Panc1 (cell line): ENCODE measurements at regions not wholly inside any gene's neighbourhood (a gene's known extent, or its start where the extent isn't known, plus 50 kb on each side); places are given as distances from the start of the nearest gene placed in this dataset.

ENCODE experiments used
- ATAC-seq: fragments of 200-7000 bp; cut with Tn5 transposase; 2 replicates; pipeline ENCODE4 v1.9.1; 2020; ENCODE audit warnings: mild to moderate bottlenecking, moderate library complexity
- BruUV-seq: library from RNA; stranded (reverse); fragments of 400-500 nt; replicated peaks from 2 replicates; lab custom pipeline; 2021; lab: Mats Ljungman, UMichigan
- CTCF ChIA-PET: fragments of 300-600 bp; sonication (Branson Sonifier 250); formaldehyde crosslinking; loops from one replicate; lab custom pipeline; 2022; ENCODE audit warnings: antibody characterized with exemption; lab: Charles Lee
- POLR2A ChIA-PET: fragments of 300-600 bp; sonication (Branson Sonifier 250); formaldehyde crosslinking; loops from one replicate; lab custom pipeline; 2022; ENCODE audit warnings: antibody characterized with exemption; lab: Charles Lee
- DNase-seq: peaks from one replicate; pipeline ENCODE4 v3.0.0-alpha.2; 2010; ENCODE audit warnings: low read depth, low spot score
- H3K27ac ChIP-seq: 2 replicates; pipeline ENCODE4 v1.5.1; 2011; ENCODE audit warnings: mild to moderate bottlenecking, low read length, inconsistent platforms
- H3K27me3 ChIP-seq: fragments of 200-500 bp; sonication (Bioruptor generic); 2 replicates; pipeline ENCODE4 v1.6.0; 2014; ENCODE audit warnings: low read length, inconsistent platforms; ENCODE audit not compliant: control insufficient read depth, insufficient read depth
- H3K36me3 ChIP-seq: fragments of 200-500 bp; sonication (Bioruptor generic); 2 replicates; pipeline ENCODE4 v1.5.1; 2014; ENCODE audit warnings: inconsistent platforms, mild to moderate bottlenecking, low read length, moderate library complexity; ENCODE audit not compliant: control insufficient read depth, insufficient read depth
- H3K4me1 ChIP-seq: 2 replicates; pipeline ENCODE4 v1.5.1; 2011; ENCODE audit warnings: inconsistent platforms, mild to moderate bottlenecking, low read length, moderate library complexity; ENCODE audit not compliant: control insufficient read depth, insufficient read depth
- H3K4me3 ChIP-seq, 2 experiments: 2 replicates each; pipeline ENCODE4 v1.5.1; 2011 to 2012; ENCODE audit warnings: low read depth in 2 of 2, low read length in 2 of 2, mild to moderate bottlenecking in 2 of 2, inconsistent platforms in 1 of 2, moderate library complexity in 1 of 2
- H3K9me3 ChIP-seq: fragments of 200-500 bp; sonication (Bioruptor generic); 2 replicates; pipeline ENCODE4 v1.5.1; 2014; ENCODE audit warnings: low read depth, mild to moderate bottlenecking, inconsistent platforms, low read length, moderate library complexity; ENCODE audit not compliant: control insufficient read depth, insufficient read depth
- POLR2AphosphoS5 ChIP-seq: IDR thresholded peaks from 2 replicates; pipeline ENCODE4 v1.6.1; 2012; ENCODE audit warnings: mild to moderate bottlenecking, low read depth, low read length, moderate library complexity
- SIN3A ChIP-seq: IDR thresholded peaks from 2 replicates; pipeline ENCODE4 v1.6.1; 2012; ENCODE audit warnings: low read depth, mild to moderate bottlenecking, low read length, moderate library complexity, borderline replicate concordance; ENCODE audit not compliant: insufficient read depth
- TCF7L2 ChIP-seq: IDR thresholded peaks from 2 replicates; pipeline ENCODE4 v1.6.1; 2011; ENCODE audit warnings: mild to moderate bottlenecking, low read depth, low read length, inconsistent platforms
- in situ Hi-C: cut with HindIII; loops from 2 replicates; pipeline ENCODE4 v1.10.0; 2016; ENCODE audit warnings: low sequenced_read_pairs, low pct_unique_long_range_greater_than_20kb
- intact Hi-C: fragments of 100-400 bp; cut with micrococcal nuclease; formaldehyde crosslinking; loops from one replicate; pipeline ENCODE4 v1.10.0; 2022; ENCODE audit not compliant: unreplicated experiment
- TF ChIP-seq, protein P1 (sequence below): fragments of 450-650 bp; IDR thresholded peaks from 2 replicates; pipeline ENCODE4 v1.5.1; 2017; ENCODE audit warnings: mild to moderate bottlenecking
- TF ChIP-seq, protein P2 (sequence below), 2 experiments: IDR thresholded peaks; 2 replicates each; pipeline ENCODE4 v1.6.1; 2011 to 2012; ENCODE audit warnings: low read depth in 2 of 2, control low read depth in 1 of 2, low read length in 1 of 2, mild to moderate bottlenecking in 1 of 2, moderate library complexity in 1 of 2; ENCODE audit not compliant: insufficient read depth in 1 of 2

DNA sequence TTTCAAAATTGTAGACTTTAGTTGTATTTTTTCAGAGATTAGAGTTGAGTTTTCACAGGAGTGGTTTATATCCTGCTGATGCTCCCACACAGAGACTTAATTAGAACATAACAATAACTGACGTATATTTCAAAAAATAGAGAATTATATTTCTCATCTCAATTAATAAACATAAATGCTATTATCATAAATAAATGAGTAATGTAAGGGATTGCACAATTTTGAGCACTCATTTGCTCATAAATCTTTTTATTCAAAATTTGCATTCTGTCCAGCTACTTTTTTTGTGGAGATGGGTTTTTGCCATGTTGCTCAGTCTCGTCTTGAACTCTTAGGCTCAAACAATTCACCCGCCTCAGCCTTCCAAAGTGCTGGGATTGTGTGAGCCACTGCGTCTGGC is 515.7 kb upstream of the RORB start:
- no TSS peak for BruUV-seq
- POLR2A ChIA-PET: no interaction called here
- no peaks in the 10 kb centered on the region for H3K36me3 ChIP-seq
- TF ChIP-seq, protein P1, sequence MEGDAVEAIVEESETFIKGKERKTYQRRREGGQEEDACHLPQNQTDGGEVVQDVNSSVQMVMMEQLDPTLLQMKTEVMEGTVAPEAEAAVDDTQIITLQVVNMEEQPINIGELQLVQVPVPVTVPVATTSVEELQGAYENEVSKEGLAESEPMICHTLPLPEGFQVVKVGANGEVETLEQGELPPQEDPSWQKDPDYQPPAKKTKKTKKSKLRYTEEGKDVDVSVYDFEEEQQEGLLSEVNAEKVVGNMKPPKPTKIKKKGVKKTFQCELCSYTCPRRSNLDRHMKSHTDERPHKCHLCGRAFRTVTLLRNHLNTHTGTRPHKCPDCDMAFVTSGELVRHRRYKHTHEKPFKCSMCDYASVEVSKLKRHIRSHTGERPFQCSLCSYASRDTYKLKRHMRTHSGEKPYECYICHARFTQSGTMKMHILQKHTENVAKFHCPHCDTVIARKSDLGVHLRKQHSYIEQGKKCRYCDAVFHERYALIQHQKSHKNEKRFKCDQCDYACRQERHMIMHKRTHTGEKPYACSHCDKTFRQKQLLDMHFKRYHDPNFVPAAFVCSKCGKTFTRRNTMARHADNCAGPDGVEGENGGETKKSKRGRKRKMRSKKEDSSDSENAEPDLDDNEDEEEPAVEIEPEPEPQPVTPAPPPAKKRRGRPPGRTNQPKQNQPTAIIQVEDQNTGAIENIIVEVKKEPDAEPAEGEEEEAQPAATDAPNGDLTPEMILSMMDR: no peak
- no peak for TF ChIP-seq POLR2AphosphoS5
- TF ChIP-seq, protein P2, sequence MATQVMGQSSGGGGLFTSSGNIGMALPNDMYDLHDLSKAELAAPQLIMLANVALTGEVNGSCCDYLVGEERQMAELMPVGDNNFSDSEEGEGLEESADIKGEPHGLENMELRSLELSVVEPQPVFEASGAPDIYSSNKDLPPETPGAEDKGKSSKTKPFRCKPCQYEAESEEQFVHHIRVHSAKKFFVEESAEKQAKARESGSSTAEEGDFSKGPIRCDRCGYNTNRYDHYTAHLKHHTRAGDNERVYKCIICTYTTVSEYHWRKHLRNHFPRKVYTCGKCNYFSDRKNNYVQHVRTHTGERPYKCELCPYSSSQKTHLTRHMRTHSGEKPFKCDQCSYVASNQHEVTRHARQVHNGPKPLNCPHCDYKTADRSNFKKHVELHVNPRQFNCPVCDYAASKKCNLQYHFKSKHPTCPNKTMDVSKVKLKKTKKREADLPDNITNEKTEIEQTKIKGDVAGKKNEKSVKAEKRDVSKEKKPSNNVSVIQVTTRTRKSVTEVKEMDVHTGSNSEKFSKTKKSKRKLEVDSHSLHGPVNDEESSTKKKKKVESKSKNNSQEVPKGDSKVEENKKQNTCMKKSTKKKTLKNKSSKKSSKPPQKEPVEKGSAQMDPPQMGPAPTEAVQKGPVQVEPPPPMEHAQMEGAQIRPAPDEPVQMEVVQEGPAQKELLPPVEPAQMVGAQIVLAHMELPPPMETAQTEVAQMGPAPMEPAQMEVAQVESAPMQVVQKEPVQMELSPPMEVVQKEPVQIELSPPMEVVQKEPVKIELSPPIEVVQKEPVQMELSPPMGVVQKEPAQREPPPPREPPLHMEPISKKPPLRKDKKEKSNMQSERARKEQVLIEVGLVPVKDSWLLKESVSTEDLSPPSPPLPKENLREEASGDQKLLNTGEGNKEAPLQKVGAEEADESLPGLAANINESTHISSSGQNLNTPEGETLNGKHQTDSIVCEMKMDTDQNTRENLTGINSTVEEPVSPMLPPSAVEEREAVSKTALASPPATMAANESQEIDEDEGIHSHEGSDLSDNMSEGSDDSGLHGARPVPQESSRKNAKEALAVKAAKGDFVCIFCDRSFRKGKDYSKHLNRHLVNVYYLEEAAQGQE (IDR thresholded peaks at IDR 0.05; ENCODE audit: insufficient read depth in 1 of 2, low read depth in 2 of 2, low read length in 1 of 2): no peak
- no peak for TF ChIP-seq SIN3A
- CTCF ChIA-PET: no interaction called here
- no peak overlapping the region for H3K27ac ChIP-seq
- ATAC-seq (no peak), DNase-seq (no peak)
- no peaks in the 10 kb centered on the region for H3K27me3 ChIP-seq
- no peaks in the 10 kb centered on the region for H3K4me1 ChIP-seq
- H3K9me3 ChIP-seq: no peaks in the 10 kb centered on the region
- H3K4me3 ChIP-seq: no peak overlapping the region
- in situ Hi-C loops (no loop called here), intact Hi-C loops (no loop called here)

DNA sequence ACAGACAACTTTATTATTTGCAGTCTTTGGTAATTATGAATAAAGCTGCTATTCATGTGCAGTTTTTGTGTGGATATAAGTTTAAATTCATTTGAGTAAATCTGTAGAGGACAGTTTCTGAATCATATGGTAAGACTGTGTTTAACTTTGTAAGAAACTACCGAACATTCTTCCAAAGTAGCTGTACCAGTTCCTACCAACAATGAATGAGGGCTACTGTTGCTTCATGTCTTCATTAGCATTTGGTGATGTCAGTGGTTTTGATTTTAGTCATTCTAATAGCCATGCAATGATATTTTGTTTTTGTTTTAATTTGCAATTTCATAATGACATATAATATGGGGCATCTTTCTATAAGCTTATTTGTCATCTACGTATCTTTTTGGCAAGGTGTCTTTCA is 501.3 kb upstream of the RORB start:
- Histone ChIP-seq H3K36me3 (no peaks in the 10 kb centered on the region), H3K4me1 (no peaks in the 10 kb centered on the region), H3K27ac (no peak overlapping the region), H3K9me3 (no peaks in the 10 kb centered on the region), H3K27me3 (no peaks in the 10 kb centered on the region), H3K4me3 (no peak overlapping the region)
- BruUV-seq: no TSS peak
- in situ Hi-C loops: no loop called here
- ATAC-seq (no peak), DNase-seq (no peak)
- TF ChIP-seq POLR2AphosphoS5 (no peak), SIN3A (no peak), TCF7L2 (no peak)
- TF ChIP-seq, protein P1: no peak
- TF ChIP-seq, protein P2 (IDR thresholded peaks at IDR 0.05; ENCODE audit: insufficient read depth in 1 of 2, low read depth in 2 of 2, low read length in 1 of 2): no peak
- CTCF ChIA-PET: interaction anchor here (0.7 kb wide), 1 partner anchor 313 kb away, joined by 7 read pairs; no protein-coding TSS in a partner anchor
- intact Hi-C loops: no loop called here
- POLR2A ChIA-PET: no interaction called here
